H9 (cell line): ENCODE measurements at regions not wholly inside any gene's neighbourhood (a gene's known extent, or its start where the extent isn't known, plus 50 kb on each side); places are given as distances from the start of the nearest gene placed in this dataset.

ENCODE experiments used
- DNase-seq: peaks from one replicate; pipeline ENCODE4 v3.0.0-alpha.2; 2017
- H2AFZ ChIP-seq: one replicate; pipeline ENCODE4 v1.6.1; 2013; ENCODE audit warnings: mild to moderate bottlenecking, low read length, control low read depth, moderate library complexity
- H2AK5ac ChIP-seq: 2 replicates; pipeline ENCODE4 v1.6.1; 2013; ENCODE audit warnings: low read length, control low read depth, mixed read lengths; ENCODE audit not compliant: insufficient read length
- H2BK120ac ChIP-seq: one replicate; pipeline ENCODE4 v1.6.1; 2013; ENCODE audit warnings: low read depth, mild to moderate bottlenecking, low read length, control low read depth, inconsistent platforms; ENCODE audit not compliant: poor library complexity, severe bottlenecking
- H2BK12ac ChIP-seq: 2 replicates; pipeline ENCODE4 v1.6.1; 2013; ENCODE audit warnings: low read length, control low read depth, mixed read lengths, low read depth; ENCODE audit not compliant: insufficient read length
- H2BK15ac ChIP-seq: 2 replicates; pipeline ENCODE4 v1.6.1; 2013; ENCODE audit warnings: low read depth, low read length, control low read depth
- H2BK20ac ChIP-seq: one replicate; pipeline ENCODE4 v1.6.1; 2013; ENCODE audit warnings: low read depth, mild to moderate bottlenecking, low read length, control low read depth, inconsistent platforms; ENCODE audit not compliant: poor library complexity, severe bottlenecking
- H2BK5ac ChIP-seq: 2 replicates; pipeline ENCODE4 v1.6.1; 2013; ENCODE audit warnings: low read length, control low read depth, mixed read lengths; ENCODE audit not compliant: insufficient read length
- H3K14ac ChIP-seq: 2 replicates; pipeline ENCODE4 v1.6.1; 2013; ENCODE audit warnings: low read length, control low read depth; ENCODE audit not compliant: insufficient read depth
- H3K18ac ChIP-seq: 2 replicates; pipeline ENCODE4 v1.6.1; 2013; ENCODE audit warnings: low read depth, mild to moderate bottlenecking, mixed read lengths, low read length, control low read depth; ENCODE audit not compliant: insufficient read length
- H3K23ac ChIP-seq: 2 replicates; pipeline ENCODE4 v1.6.1; 2013; ENCODE audit warnings: low read length, control low read depth, mixed read lengths, low read depth; ENCODE audit not compliant: insufficient read length
- H3K23me2 ChIP-seq: 2 replicates; pipeline ENCODE4 v1.6.1; 2013; ENCODE audit warnings: low read depth, mild to moderate bottlenecking, mixed read lengths, low read length, control low read depth; ENCODE audit not compliant: insufficient read length, poor library complexity, severe bottlenecking
- H3K27ac ChIP-seq: 2 replicates; pipeline ENCODE4 v1.5.1; 2013; ENCODE audit warnings: low read length, control low read depth, mixed read lengths, low read depth; ENCODE audit not compliant: insufficient read length
- H3K27me3 ChIP-seq: 2 replicates; pipeline ENCODE4 v1.6.1; 2013; ENCODE audit warnings: low read length, control low read depth, inconsistent platforms; ENCODE audit not compliant: insufficient read depth
- H3K4ac ChIP-seq: 2 replicates; pipeline ENCODE4 v1.6.1; 2013; ENCODE audit warnings: low read depth, mild to moderate bottlenecking, control low read depth, inconsistent platforms, low read length, moderate library complexity
- H3K4me1 ChIP-seq: 2 replicates; pipeline ENCODE4 v1.6.1; 2013; ENCODE audit warnings: low read length, control low read depth, inconsistent platforms; ENCODE audit not compliant: insufficient read depth
- H3K4me2 ChIP-seq: 2 replicates; pipeline ENCODE4 v1.6.1; 2013; ENCODE audit warnings: low read length, control low read depth, mixed read lengths; ENCODE audit not compliant: insufficient read length, insufficient read depth
- H3K56ac ChIP-seq: 2 replicates; pipeline ENCODE4 v1.6.1; 2013; ENCODE audit warnings: low read depth, mild to moderate bottlenecking, mixed read lengths, low read length, control low read depth; ENCODE audit not compliant: insufficient read length
- H3K79me1 ChIP-seq: 2 replicates; pipeline ENCODE4 v1.6.1; 2013; ENCODE audit warnings: low read depth, mild to moderate bottlenecking, moderate library complexity, low read length, control low read depth, inconsistent platforms; ENCODE audit not compliant: insufficient read depth, poor library complexity, severe bottlenecking
- H3K79me2 ChIP-seq: 2 replicates; pipeline ENCODE4 v1.6.1; 2013; ENCODE audit warnings: low read length, control low read depth, inconsistent platforms; ENCODE audit not compliant: insufficient read depth
- H3K9ac ChIP-seq: 2 replicates; pipeline ENCODE4 v1.6.1; 2013; ENCODE audit warnings: low read length, control low read depth, mixed read lengths; ENCODE audit not compliant: insufficient read length; ENCODE audit errors: extremely low read depth
- H3K9me3 ChIP-seq: one replicate; pipeline ENCODE4 v1.6.1; 2013; ENCODE audit warnings: low read depth, low read length, inconsistent platforms; ENCODE audit not compliant: control insufficient read depth
- H3T11ph ChIP-seq: one replicate; pipeline ENCODE4 v1.6.1; 2013; ENCODE audit warnings: mild to moderate bottlenecking, low read length, control low read depth, inconsistent platforms
- H4K20me1 ChIP-seq: one replicate; pipeline ENCODE4 v1.6.1; 2013; ENCODE audit not compliant: control insufficient read depth, insufficient read length, insufficient read depth
- H4K5ac ChIP-seq: 2 replicates; pipeline ENCODE4 v1.6.1; 2013; ENCODE audit warnings: low read depth, mild to moderate bottlenecking, mixed read lengths, low read length, control low read depth; ENCODE audit not compliant: insufficient read length
- H4K8ac ChIP-seq: replicated peaks from 2 replicates; pipeline ENCODE4 v1.6.1; 2013; ENCODE audit warnings: low read length, control low read depth, mixed read lengths, low read depth; ENCODE audit not compliant: insufficient read length
- H4K91ac ChIP-seq: 2 replicates; pipeline ENCODE4 v1.6.1; 2013; ENCODE audit warnings: low read depth, mild to moderate bottlenecking, moderate library complexity, mixed read lengths, low read length, control low read depth; ENCODE audit not compliant: insufficient read length
- H3K27ac Mint-ChIP-seq, 3 experiments: 2 replicates in 2 of 3; 3 replicates in 1 of 3; pipeline ENCODE4 v1.8.0; 2020 to 2021; ENCODE audit warnings: mixed read lengths in 3 of 3, mild to moderate bottlenecking in 1 of 3, moderate library complexity in 1 of 3
- H3K27me3 Mint-ChIP-seq: 2 replicates; pipeline ENCODE4 v1.8.0; 2021; ENCODE audit warnings: low read depth, mild to moderate bottlenecking, moderate library complexity, mixed read lengths
- H3K36me3 Mint-ChIP-seq, 3 experiments: 2 replicates in 2 of 3; 3 replicates in 1 of 3; pipeline ENCODE4 v1.8.0; 2020 to 2021; ENCODE audit warnings: low read depth in 3 of 3, mixed read lengths in 3 of 3; ENCODE audit not compliant: insufficient read depth in 1 of 3
- H3K4me1 Mint-ChIP-seq, 2 experiments: 2 replicates each; pipeline ENCODE4 v1.8.0; 2020; ENCODE audit warnings: mixed read lengths in 2 of 2
- H3K4me3 Mint-ChIP-seq, 2 experiments: 2 replicates in 1 of 2; 3 replicates in 1 of 2; pipeline ENCODE4 v1.8.0; 2020 to 2021; ENCODE audit warnings: mild to moderate bottlenecking in 2 of 2, mixed read lengths in 2 of 2, moderate library complexity in 1 of 2
- H3K9me3 Mint-ChIP-seq, 2 experiments: 2 replicates in 1 of 2; 3 replicates in 1 of 2; pipeline ENCODE4 v1.8.0; 2020; ENCODE audit warnings: mild to moderate bottlenecking in 2 of 2, mixed read lengths in 2 of 2, moderate library complexity in 1 of 2
- CTCF ChIP-seq: fragments of 200-600 bp; sonication (generic); conservative IDR thresholded peaks from 3 replicates; pipeline ENCODE4 v1.8.0; 2021; ENCODE audit warnings: antibody characterized with exemption, mild to moderate bottlenecking
- WGBS: extraction: QIAGEN DNeasy Blood & Tissue Kit; methylation state at CpG from one replicate; pipeline ENCODE4 v1.1.7; 2013; ENCODE audit warnings: missing lambda C conversion rate, low lambda C conversion rate, mixed read lengths; ENCODE audit not compliant: insufficient read length; ENCODE audit errors: extremely low coverage; 5-methylcytosine and 5-hydroxymethylcytosine counted together

- DNase-seq: no peak
- no peak overlapping the region for H3K4me3 Mint-ChIP-seq
- Histone ChIP-seq H2BK120ac (no peak overlapping the region), H3K56ac (no peak overlapping the region), H2BK20ac (no peak overlapping the region), H3T11ph (no peak overlapping the region), H3K79me2 (no peaks in the 10 kb centered on the region), H3K14ac (no peak overlapping the region), H2BK5ac (no peak overlapping the region), H3K23ac (no peak overlapping the region), H3K9ac (no peak overlapping the region), H3K18ac (no peak overlapping the region), H3K27me3 (no peaks in the 10 kb centered on the region), H3K79me1 (no peaks in the 10 kb centered on the region), H3K4me2 (no peak overlapping the region), H3K4me1 (no peaks in the 10 kb centered on the region; the same call in 1 of the 2 replicates), H2AFZ (no peak overlapping the region), H3K23me2 (no peaks in the 10 kb centered on the region), H4K5ac (no peak overlapping the region), H4K91ac (no peak overlapping the region), H2AK5ac (no peak overlapping the region), H2BK15ac (no peak overlapping the region), H3K27ac (no peak overlapping the region), H3K9me3 (no peaks in the 10 kb centered on the region), H3K4ac (no peak overlapping the region), H2BK12ac (no peak overlapping the region), H4K8ac (no peak overlapping the region), H4K20me1 (no peaks in the 10 kb centered on the region)
- no CpG with 5 or more reads among the region's 4 CpGs for WGBS
- H3K27me3 Mint-ChIP-seq: peaks cover 1% of the 10 kb centered on the region
- no peak overlapping the region for H3K27ac Mint-ChIP-seq
- H3K9me3 Mint-ChIP-seq: no peaks in the 10 kb centered on the region
- no peak for TF ChIP-seq CTCF
- peaks cover 0 to 3% (median 0%) of the 10 kb centered on the region in 3 experiments; a peak in 2 of 7 replicates for H3K36me3 Mint-ChIP-seq
- peaks cover 4 to 9% of the 10 kb centered on the region in 2 experiments for H3K4me1 Mint-ChIP-seq
Observed at GRCh38 chr1:64337926-64338325, 132.0 kb upstream of the CACHD1 start.
